HepG2 (cell line): ENCODE measurements at regions not wholly inside any gene's neighbourhood (a gene's known extent, or its start where the extent isn't known, plus 50 kb on each side); places are given as distances from the start of the nearest gene placed in this dataset.
A peak's percentile ranks its signal among the peaks of the same experiment; 100 is the strongest.

Experiments used
- AHDC1 ChIP-seq: sonication (generic); formaldehyde crosslinking; IDR thresholded peaks from 2 replicates; pipeline ENCODE4 v1.5.1; 2020; ENCODE audit warnings: mild to moderate bottlenecking, missing genetic modification reagents, borderline replicate concordance
- ARNTL ChIP-seq: sonication (generic); formaldehyde crosslinking; IDR thresholded peaks from 2 replicates; pipeline ENCODE4 v1.4.0; 2020; ENCODE audit warnings: mild to moderate bottlenecking, missing genetic modification reagents
- FOXA1 ChIP-seq, 2 experiments: fragments of 450-650 bp in 1 of 2; sonication (generic) in 1 of 2; formaldehyde crosslinking in 1 of 2; IDR thresholded peaks; 2 replicates each; pipeline versions ENCODE4 v1.4.0 to v1.6.1; 2016 to 2020; ENCODE audit warnings: missing genetic modification reagents in 1 of 2
- GABPB1 ChIP-seq: IDR thresholded peaks from 2 replicates; pipeline ENCODE4 v1.6.1; 2016; ENCODE audit warnings: mild to moderate bottlenecking, missing genetic modification reagents, moderate library complexity, missing compliant biosample characterization
- KDM1A ChIP-seq: IDR thresholded peaks from 2 replicates; pipeline ENCODE4 v1.6.1; 2016; ENCODE audit warnings: missing compliant biosample characterization
- NR2F6 ChIP-seq, 2 experiments: IDR thresholded peaks; 2 replicates each; pipeline ENCODE4 v1.6.1; 2016; ENCODE audit warnings: antibody characterized with exemption in 1 of 2, mild to moderate bottlenecking in 1 of 2
- PAXIP1 ChIP-seq: sonication (generic); formaldehyde crosslinking; conservative IDR thresholded peaks from 2 replicates; pipeline ENCODE4 v1.4.0; 2020; ENCODE audit warnings: mild to moderate bottlenecking, missing genetic modification reagents, moderate library complexity
- PHF8 ChIP-seq: sonication (generic); formaldehyde crosslinking; IDR thresholded peaks from 2 replicates; pipeline ENCODE4 v1.5.0; 2020; ENCODE audit warnings: missing genetic modification reagents
- SALL1 ChIP-seq: sonication (generic); formaldehyde crosslinking; IDR thresholded peaks from 2 replicates; pipeline ENCODE4 v1.8.0; 2022; ENCODE audit warnings: mild to moderate bottlenecking, missing genetic modification reagents
- SCMH1 ChIP-seq: sonication (generic); formaldehyde crosslinking; IDR thresholded peaks from 2 replicates; pipeline ENCODE4 v1.9.0; 2021; ENCODE audit warnings: missing genetic modification reagents, mild to moderate bottlenecking, borderline replicate concordance
- TEAD3 ChIP-seq: optimal IDR thresholded peaks from 2 replicates; pipeline ENCODE3; 2016; ENCODE audit warnings: borderline replicate concordance
- ZBTB25 ChIP-seq: IDR thresholded peaks from 2 replicates; pipeline ENCODE4 v1.6.1; 2018; ENCODE audit warnings: missing genetic modification reagents
- ZNF160 ChIP-seq: sonication (generic); formaldehyde crosslinking; IDR thresholded peaks from 2 replicates; pipeline ENCODE4 v1.8.0; 2022; ENCODE audit warnings: mild to moderate bottlenecking, inconsistent platforms, missing genetic modification reagents
- ZNF331 ChIP-seq: sonication (generic); formaldehyde crosslinking; IDR thresholded peaks from 2 replicates; pipeline ENCODE4 v1.4.0; 2020; ENCODE audit warnings: missing genetic modification reagents
- ZNF44 ChIP-seq: sonication (generic); formaldehyde crosslinking; IDR thresholded peaks from 2 replicates; pipeline ENCODE4 v1.5.1; 2020; ENCODE audit warnings: mild to moderate bottlenecking, missing genetic modification reagents
- ZNF878 ChIP-seq: sonication (generic); formaldehyde crosslinking; IDR thresholded peaks from 2 replicates; pipeline ENCODE4 v1.8.1; 2023; ENCODE audit warnings: mild to moderate bottlenecking, missing genetic modification reagents, moderate library complexity

GRCh38 chr10:121368347-121369025, 229.8 kb downstream of the FGFR2 start (continued):
- TF ChIP-seq AHDC1 (CRISPR knock-in tag) (peak; percentile 43; the same call in 1 of the 2 replicates), PHF8 (CRISPR knock-in tag) (no peak), ZBTB25 (CRISPR knock-in tag) (no peak), SALL1 (CRISPR knock-in tag) (peak; percentile 46; the same call in 1 of the 2 replicates), FOXA1 (IDR thresholded peaks at IDR 0.05) (no peak), FOXA1 (CRISPR knock-in tag; IDR thresholded peaks at IDR 0.05) (peak; percentile 67), ZNF44 (CRISPR knock-in tag) (no peak), NR2F6 (IDR thresholded peaks at IDR 0.05) (no peak), NR2F6 (CRISPR knock-in tag; IDR thresholded peaks at IDR 0.05) (0 out of 2 replicates have a peak, but pooled peaks have one; percentile 13), GABPB1 (no peak), ARNTL (no peak), ZNF160 (CRISPR knock-in tag) (no peak), ZNF331 (CRISPR knock-in tag) (peak; percentile 55; the same call in 1 of the 2 replicates), KDM1A (CRISPR knock-in tag) (0 out of 2 replicates have a peak, but pooled peaks have one; percentile 18), TEAD3 (CRISPR knock-in tag) (peak; percentile 88), PAXIP1 (CRISPR knock-in tag) (0 out of 2 replicates have a peak, but pooled peaks have one; percentile 15), ZNF878 (CRISPR knock-in tag) (no peak), SCMH1 (CRISPR knock-in tag) (no peak)
